ENCODE measurements at regions not wholly inside any gene's neighbourhood (a gene's known extent, or its start where the extent isn't known, plus 50 kb on each side); places are given as distances from the start of the nearest gene placed in this dataset.

GRCh38 chr1:234870020-234870981 is 258.3 kb downstream of the TOMM20 start:
- TF ChIP-seq CTCF (IDR thresholded peaks at IDR 0.05; ENCODE audit: extremely low read depth, missing control alignments) = no peak
- no peak for DNase-seq (ENCODE audit: low spot score)

GRCh38 chr1:234869182-234870019 is 259.2 kb downstream of the TOMM20 start:
- no peak for DNase-seq (ENCODE audit: low spot score)
- TF ChIP-seq CTCF (IDR thresholded peaks at IDR 0.05; ENCODE audit: extremely low read depth, missing control alignments) = no peak

- no peak for TF ChIP-seq CTCF (IDR thresholded peaks at IDR 0.05; ENCODE audit: extremely low read depth, missing control alignments)
- DNase-seq (ENCODE audit: low spot score) = no peak
These were observed 258.5 kb upstream of the IRF2BP2 start for GRCh38 chr1:234868296-234869147.

- TF ChIP-seq CTCF (IDR thresholded peaks at IDR 0.05; ENCODE audit: extremely low read depth, missing control alignments) = no peak
- DNase-seq (ENCODE audit: low spot score) = no peak
These were observed 256.3 kb upstream of the IRF2BP2 start for GRCh38 chr1:234866007-234866866.

- no peak for TF ChIP-seq CTCF (IDR thresholded peaks at IDR 0.05; ENCODE audit: extremely low read depth, missing control alignments)
- DNase-seq (ENCODE audit: low spot score) = no peak
These were observed 255.4 kb upstream of the IRF2BP2 start for GRCh38 chr1:234865171-234866006.

GRCh38 chr1:234864116-234864515 is 254.1 kb upstream of the IRF2BP2 start:
- no peak for DNase-seq (ENCODE audit: low spot score)
- TF ChIP-seq CTCF (IDR thresholded peaks at IDR 0.05; ENCODE audit: extremely low read depth, missing control alignments) = no peak
